GM12878 (cell line): ENCODE measurements at regions not wholly inside any gene's neighbourhood (a gene's known extent, or its start where the extent isn't known, plus 50 kb on each side); places are given as distances from the start of the nearest gene placed in this dataset.

Experiments used
- ATAC-seq: fragments of 200-7000 bp; cut with Tn5 transposase; 3 replicates; pipeline ENCODE4 v1.9.1; 2020; ENCODE audit warnings: mild to moderate bottlenecking, moderate library complexity
- BruUV-seq: library from RNA; stranded (reverse); fragments of 400-500 nt; replicated peaks from 2 replicates; lab custom pipeline; 2021; lab: Mats Ljungman, UMichigan
- CTCF ChIA-PET: fragments of 300-600 bp; sonication (Branson Sonifier 250); formaldehyde crosslinking; extraction: SDS; loops from one replicate; lab custom pipeline; 2021; ENCODE audit warnings: inconsistent platforms; lab: Yijun Ruan, JAX
- POLR2A ChIA-PET: fragments of 350-600 bp; formaldehyde crosslinking; extraction: SDS; loops from one replicate; lab custom pipeline; 2021; ENCODE audit warnings: inconsistent platforms; lab: Charles Lee
- RAD21 ChIA-PET: fragments of 300-600 bp; sonication (Branson Sonifier 250); formaldehyde crosslinking; loops from one replicate; lab custom pipeline; 2023; ENCODE audit warnings: antibody characterized with exemption; ENCODE audit not compliant: unreplicated experiment; lab: Charles Lee
- SMC1A ChIA-PET: fragments of 300-600 bp; sonication (Branson Sonifier 250); formaldehyde crosslinking; loops from one replicate; lab custom pipeline; 2023; ENCODE audit not compliant: unreplicated experiment, uncharacterized antibody; lab: Charles Lee
- DNase-seq: peaks from one replicate; pipeline ENCODE4 v3.0.0-alpha.2; 2011; ENCODE audit warnings: low read depth, low spot score
- FAIRE-seq: peaks from 3 replicates; lab custom pipeline; 2011; peaks lifted over from hg19 to GRCh38; lab: Jason Lieb, UNC
- H2AFZ ChIP-seq: 2 replicates; pipeline ENCODE4 v1.6.0; 2011; ENCODE audit warnings: low read depth, low read length, control low read depth; ENCODE audit not compliant: control insufficient read depth
- H3K27ac ChIP-seq: 2 replicates; pipeline ENCODE4 v1.5.1; 2011; ENCODE audit warnings: control low read depth; ENCODE audit not compliant: control insufficient read depth, insufficient read depth
- H3K27me3 ChIP-seq, 2 experiments: replicated peaks in 1 of 2; 2 replicates each; pipeline versions ENCODE4 v1.6.0 to v1.6.1; 2011; ENCODE audit warnings: low read length in 1 of 2; ENCODE audit not compliant: control insufficient read depth in 2 of 2, insufficient read depth in 2 of 2
- H3K36me3 ChIP-seq, 2 experiments: 2 replicates each; pipeline ENCODE4 v1.5.1; 2011; ENCODE audit warnings: low read length in 1 of 2; ENCODE audit not compliant: control insufficient read depth in 2 of 2, insufficient read depth in 2 of 2
- H3K4me1 ChIP-seq: 2 replicates; pipeline ENCODE4 v1.6.1; 2011; ENCODE audit warnings: mild to moderate bottlenecking, low read length, moderate library complexity, mixed read lengths; ENCODE audit not compliant: control insufficient read depth, insufficient read depth
- H3K4me2 ChIP-seq: 2 replicates; pipeline ENCODE4 v1.6.0; 2011; ENCODE audit warnings: control low read depth; ENCODE audit not compliant: control insufficient read depth, insufficient read depth
- H3K4me3 ChIP-seq: fragments of 200-600 bp; sonication (generic); 2 replicates; pipeline ENCODE4 v1.5.1; 2016
- H3K79me2 ChIP-seq: 2 replicates; pipeline ENCODE4 v1.6.0; 2011; ENCODE audit warnings: low read length; ENCODE audit not compliant: control insufficient read depth, insufficient read depth
- H3K9ac ChIP-seq: 2 replicates; pipeline ENCODE4 v1.8.0; 2011; ENCODE audit warnings: low read length, control low read depth, mixed read lengths; ENCODE audit not compliant: control insufficient read depth, insufficient read depth
- H3K9me3 ChIP-seq: replicated peaks from 3 replicates; pipeline ENCODE4 v1.5.1; 2011; ENCODE audit warnings: mild to moderate bottlenecking, low read length; ENCODE audit not compliant: control insufficient read depth, insufficient read depth
- H4K20me1 ChIP-seq: 2 replicates; pipeline ENCODE4 v1.6.0; 2011; ENCODE audit not compliant: control insufficient read depth, insufficient read depth
- CREM ChIP-seq: IDR thresholded peaks from 2 replicates; pipeline ENCODE4 v1.6.1; 2014; ENCODE audit warnings: antibody characterized with exemption, low read depth
- RAD21 ChIP-seq: IDR thresholded peaks from 2 replicates; pipeline ENCODE4 v1.6.1; 2011; ENCODE audit warnings: mild to moderate bottlenecking, low read depth, low read length, moderate library complexity; ENCODE audit not compliant: insufficient read depth
- SMC3 ChIP-seq: IDR thresholded peaks from 2 replicates; pipeline ENCODE4 v1.6.1; 2011; ENCODE audit warnings: low read length, improper control_type of control experiment, borderline replicate concordance
- WGBS: methylation state at CpG from one replicate; pipeline ENCODE4 v1.1.6; 2016; ENCODE audit warnings: low lambda C conversion rate; ENCODE audit not compliant: insufficient replicate concordance, insufficient coverage; ENCODE audit errors: missing lambda C conversion rate; 5-methylcytosine and 5-hydroxymethylcytosine counted together
- in situ Hi-C: fragments of 300-500 bp; cut with MboI; formaldehyde crosslinking; loops from 9 replicates; pipeline ENCODE4 v1.14.3; 2018; ENCODE audit warnings: mixed read lengths
- intact Hi-C: fragments of 100-400 bp; cut with micrococcal nuclease; formaldehyde crosslinking; loops from one replicate; pipeline ENCODE4 v1.14.2; 2022; ENCODE audit not compliant: unreplicated experiment
- TF ChIP-seq, protein P1 (sequence below), 3 experiments: IDR thresholded peaks in 2 of 3; conservative IDR thresholded peaks in 1 of 3; 2 replicates each; pipeline ENCODE4 v1.5.1; 2011; ENCODE audit warnings: low read depth in 3 of 3, low read length in 3 of 3, mild to moderate bottlenecking in 3 of 3, control low read depth in 2 of 3, moderate library complexity in 2 of 3, inconsistent platforms in 1 of 3, mixed read lengths in 1 of 3; ENCODE audit not compliant: control insufficient read depth in 2 of 3, insufficient read depth in 1 of 3; ENCODE audit errors: extremely low read depth in 1 of 3
- TF ChIP-seq, protein P2 (sequence below): fragments of 450-650 bp; IDR thresholded peaks from 2 replicates; pipeline ENCODE4 v1.6.1; 2016; ENCODE audit warnings: mild to moderate bottlenecking, moderate library complexity, borderline replicate concordance

DNA sequence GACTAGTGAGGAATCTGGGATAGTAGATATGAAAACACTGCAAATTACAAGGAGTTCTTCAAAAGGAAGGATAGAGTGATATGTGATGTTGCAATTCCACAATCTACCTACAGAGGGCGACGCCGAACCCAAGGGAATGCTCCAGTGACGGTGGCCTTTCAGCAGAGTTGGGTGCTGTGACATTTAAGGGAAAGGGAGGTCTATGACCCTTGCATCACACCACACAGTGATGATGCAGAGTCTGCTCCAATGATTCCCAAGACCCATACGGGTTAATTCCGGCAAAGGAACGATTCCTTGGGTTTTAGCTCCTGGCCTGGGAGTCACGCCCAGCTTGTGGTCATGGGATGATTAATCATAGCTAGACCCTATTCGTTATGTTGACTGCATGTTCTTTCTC, 123.0 kb upstream of the IGSF21 start:
- CTCF ChIA-PET, result interaction anchor here (0.8 to 1.7 kb wide), 6 partner anchors 16 to 482 kb away, joined by 3 to 10 read pairs (median 4); no protein-coding TSS in a partner anchor
- DNase-seq (no peak), FAIRE-seq (peak; percentile 92)

More for the DNA sequence above, 123.0 kb upstream of the IGSF21 start:
- no peaks in the 10 kb centered on the region for H3K27me3 ChIP-seq
- in situ Hi-C loops, result no loop called here
- TF ChIP-seq, protein P1, sequence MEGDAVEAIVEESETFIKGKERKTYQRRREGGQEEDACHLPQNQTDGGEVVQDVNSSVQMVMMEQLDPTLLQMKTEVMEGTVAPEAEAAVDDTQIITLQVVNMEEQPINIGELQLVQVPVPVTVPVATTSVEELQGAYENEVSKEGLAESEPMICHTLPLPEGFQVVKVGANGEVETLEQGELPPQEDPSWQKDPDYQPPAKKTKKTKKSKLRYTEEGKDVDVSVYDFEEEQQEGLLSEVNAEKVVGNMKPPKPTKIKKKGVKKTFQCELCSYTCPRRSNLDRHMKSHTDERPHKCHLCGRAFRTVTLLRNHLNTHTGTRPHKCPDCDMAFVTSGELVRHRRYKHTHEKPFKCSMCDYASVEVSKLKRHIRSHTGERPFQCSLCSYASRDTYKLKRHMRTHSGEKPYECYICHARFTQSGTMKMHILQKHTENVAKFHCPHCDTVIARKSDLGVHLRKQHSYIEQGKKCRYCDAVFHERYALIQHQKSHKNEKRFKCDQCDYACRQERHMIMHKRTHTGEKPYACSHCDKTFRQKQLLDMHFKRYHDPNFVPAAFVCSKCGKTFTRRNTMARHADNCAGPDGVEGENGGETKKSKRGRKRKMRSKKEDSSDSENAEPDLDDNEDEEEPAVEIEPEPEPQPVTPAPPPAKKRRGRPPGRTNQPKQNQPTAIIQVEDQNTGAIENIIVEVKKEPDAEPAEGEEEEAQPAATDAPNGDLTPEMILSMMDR (IDR thresholded peaks at IDR 0.05 in 2 of 3, conservative IDR thresholded peaks at IDR 0.05 in 1 of 3; ENCODE audit: control insufficient read depth in 2 of 3, extremely low read depth in 1 of 3, insufficient read depth in 1 of 3, low read depth in 3 of 3, low read length in 3 of 3), result peak; percentile 60 to 76 (median 75)
- TF ChIP-seq, protein P2, sequence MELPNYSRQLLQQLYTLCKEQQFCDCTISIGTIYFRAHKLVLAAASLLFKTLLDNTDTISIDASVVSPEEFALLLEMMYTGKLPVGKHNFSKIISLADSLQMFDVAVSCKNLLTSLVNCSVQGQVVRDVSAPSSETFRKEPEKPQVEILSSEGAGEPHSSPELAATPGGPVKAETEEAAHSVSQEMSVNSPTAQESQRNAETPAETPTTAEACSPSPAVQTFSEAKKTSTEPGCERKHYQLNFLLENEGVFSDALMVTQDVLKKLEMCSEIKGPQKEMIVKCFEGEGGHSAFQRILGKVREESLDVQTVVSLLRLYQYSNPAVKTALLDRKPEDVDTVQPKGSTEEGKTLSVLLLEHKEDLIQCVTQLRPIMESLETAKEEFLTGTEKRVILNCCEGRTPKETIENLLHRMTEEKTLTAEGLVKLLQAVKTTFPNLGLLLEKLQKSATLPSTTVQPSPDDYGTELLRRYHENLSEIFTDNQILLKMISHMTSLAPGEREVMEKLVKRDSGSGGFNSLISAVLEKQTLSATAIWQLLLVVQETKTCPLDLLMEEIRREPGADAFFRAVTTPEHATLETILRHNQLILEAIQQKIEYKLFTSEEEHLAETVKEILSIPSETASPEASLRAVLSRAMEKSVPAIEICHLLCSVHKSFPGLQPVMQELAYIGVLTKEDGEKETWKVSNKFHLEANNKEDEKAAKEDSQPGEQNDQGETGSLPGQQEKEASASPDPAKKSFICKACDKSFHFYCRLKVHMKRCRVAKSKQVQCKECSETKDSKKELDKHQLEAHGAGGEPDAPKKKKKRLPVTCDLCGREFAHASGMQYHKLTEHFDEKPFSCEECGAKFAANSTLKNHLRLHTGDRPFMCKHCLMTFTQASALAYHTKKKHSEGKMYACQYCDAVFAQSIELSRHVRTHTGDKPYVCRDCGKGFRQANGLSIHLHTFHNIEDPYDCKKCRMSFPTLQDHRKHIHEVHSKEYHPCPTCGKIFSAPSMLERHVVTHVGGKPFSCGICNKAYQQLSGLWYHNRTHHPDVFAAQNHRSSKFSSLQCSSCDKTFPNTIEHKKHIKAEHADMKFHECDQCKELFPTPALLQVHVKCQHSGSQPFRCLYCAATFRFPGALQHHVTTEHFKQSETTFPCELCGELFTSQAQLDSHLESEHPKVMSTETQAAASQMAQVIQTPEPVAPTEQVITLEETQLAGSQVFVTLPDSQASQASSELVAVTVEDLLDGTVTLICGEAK, result no peak
- TF ChIP-seq RAD21 (peak; percentile 23; the same call in 1 of the 2 replicates), CREM (no peak), SMC3 (peak; percentile 61)
- H3K9me3 ChIP-seq, result no peaks in the 10 kb centered on the region
- SMC1A ChIA-PET, result interaction anchor here (1.5 kb wide), 1 partner anchor 116 kb away, joined by 8 read pairs; no protein-coding TSS in a partner anchor
- no peak overlapping the region for H3K27ac ChIP-seq
- no peak overlapping the region for H3K4me3 ChIP-seq
- no peak overlapping the region for H2AFZ ChIP-seq
- no peaks in the 10 kb centered on the region for H3K36me3 ChIP-seq
- no TSS peak for BruUV-seq
- H3K9ac ChIP-seq, result no peak overlapping the region
- peak; percentile 42; the same call in 1 of the 3 replicates for ATAC-seq
- no peaks in the 10 kb centered on the region for H3K79me2 ChIP-seq
- no peak overlapping the region for H3K4me2 ChIP-seq
- intact Hi-C loops, result loop anchor here (1.0 kb wide), 1 partner anchor 116 kb away; no protein-coding TSS in a partner anchor
- RAD21 ChIA-PET, result interaction anchor here (1.1 to 1.7 kb wide), 2 partner anchors 116 to 325 kb away, joined by 3 to 6 read pairs; no protein-coding TSS in a partner anchor
- POLR2A ChIA-PET, result no interaction called here
- WGBS, result 18% methylated on average over 9 of the region's 9 CpGs
- H4K20me1 ChIP-seq, result no peaks in the 10 kb centered on the region
- no peaks in the 10 kb centered on the region for H3K4me1 ChIP-seq
